ENCODE measurements at regions not wholly inside any gene's neighbourhood (a gene's known extent, or its start where the extent isn't known, plus 50 kb on each side); places are given as distances from the start of the nearest gene placed in this dataset.

- no peak overlapping the region for H3K4me3 ChIP-seq (ENCODE audit: low read depth, low read length)
- no peak for DNase-seq (ENCODE audit: low read depth)
- no peak for TF ChIP-seq MAX (IDR thresholded peaks at IDR 0.05; ENCODE audit: low read depth, low read length)
- TF ChIP-seq POLR2A (IDR thresholded peaks at IDR 0.05; ENCODE audit: extremely low read depth, insufficient read length) = no peak
- no peak for TF ChIP-seq MYC (IDR thresholded peaks at IDR 0.05; ENCODE audit: low read depth, low read length)
- TF ChIP-seq CTCF (IDR thresholded peaks at IDR 0.05; ENCODE audit: low read depth, low read length) = no peak
These were observed 547.3 kb upstream of the NOVA1 start for GRCh38 chr14:27145170-27145569.

- DNase-seq (ENCODE audit: low read depth) = no peak
- TF ChIP-seq MAX (IDR thresholded peaks at IDR 0.05; ENCODE audit: low read depth, low read length) (no peak), CTCF (IDR thresholded peaks at IDR 0.05; ENCODE audit: low read depth, low read length) (no peak), MYC (IDR thresholded peaks at IDR 0.05; ENCODE audit: low read depth, low read length) (no peak), POLR2A (IDR thresholded peaks at IDR 0.05; ENCODE audit: extremely low read depth, insufficient read length) (no peak)
- no peak overlapping the region for H3K4me3 ChIP-seq (ENCODE audit: low read depth, low read length)
These were observed 550.3 kb upstream of the NOVA1 start for GRCh38 chr14:27148143-27148542.

- no peak overlapping the region for H3K4me3 ChIP-seq (ENCODE audit: low read depth, low read length)
- TF ChIP-seq MAX (IDR thresholded peaks at IDR 0.05; ENCODE audit: low read depth, low read length) = no peak
- no peak for TF ChIP-seq MYC (IDR thresholded peaks at IDR 0.05; ENCODE audit: low read depth, low read length)
- no peak for TF ChIP-seq POLR2A (IDR thresholded peaks at IDR 0.05; ENCODE audit: extremely low read depth, insufficient read length)
- no peak for TF ChIP-seq CTCF (IDR thresholded peaks at IDR 0.05; ENCODE audit: low read depth, low read length)
- DNase-seq (ENCODE audit: low read depth) = no peak
These were observed 566.3 kb upstream of the NOVA1 start for GRCh38 chr14:27164139-27164538.

GRCh38 chr14:27175489-27175888 is 577.7 kb upstream of the NOVA1 start:
- DNase-seq (ENCODE audit: low read depth) = no peak
- TF ChIP-seq POLR2A (IDR thresholded peaks at IDR 0.05; ENCODE audit: extremely low read depth, insufficient read length) (no peak), MYC (IDR thresholded peaks at IDR 0.05; ENCODE audit: low read depth, low read length) (no peak), MAX (IDR thresholded peaks at IDR 0.05; ENCODE audit: low read depth, low read length) (no peak), CTCF (IDR thresholded peaks at IDR 0.05; ENCODE audit: low read depth, low read length) (no peak)
- no peak overlapping the region for H3K4me3 ChIP-seq (ENCODE audit: low read depth, low read length)

GRCh38 chr14:27181333-27181732 is 583.5 kb upstream of the NOVA1 start:
- no peak for DNase-seq (ENCODE audit: low read depth)
- no peak for TF ChIP-seq POLR2A (IDR thresholded peaks at IDR 0.05; ENCODE audit: extremely low read depth, insufficient read length)
- TF ChIP-seq CTCF (IDR thresholded peaks at IDR 0.05; ENCODE audit: low read depth, low read length) = no peak
- no peak for TF ChIP-seq MYC (IDR thresholded peaks at IDR 0.05; ENCODE audit: low read depth, low read length)
- TF ChIP-seq MAX (IDR thresholded peaks at IDR 0.05; ENCODE audit: low read depth, low read length) = no peak
- no peak overlapping the region for H3K4me3 ChIP-seq (ENCODE audit: low read depth, low read length)

- no peak overlapping the region for H3K4me3 ChIP-seq (ENCODE audit: low read depth, low read length)
- TF ChIP-seq MYC (IDR thresholded peaks at IDR 0.05; ENCODE audit: low read depth, low read length) = no peak
- no peak for TF ChIP-seq CTCF (IDR thresholded peaks at IDR 0.05; ENCODE audit: low read depth, low read length)
- no peak for TF ChIP-seq POLR2A (IDR thresholded peaks at IDR 0.05; ENCODE audit: extremely low read depth, insufficient read length)
- no peak for TF ChIP-seq MAX (IDR thresholded peaks at IDR 0.05; ENCODE audit: low read depth, low read length)
- no peak for DNase-seq (ENCODE audit: low read depth)
These were observed 586.6 kb upstream of the NOVA1 start for GRCh38 chr14:27184427-27184826.
